ENCODE measurements at regions not wholly inside any gene's neighbourhood (a gene's known extent, or its start where the extent isn't known, plus 50 kb on each side); places are given as distances from the start of the nearest gene placed in this dataset.

DNA sequence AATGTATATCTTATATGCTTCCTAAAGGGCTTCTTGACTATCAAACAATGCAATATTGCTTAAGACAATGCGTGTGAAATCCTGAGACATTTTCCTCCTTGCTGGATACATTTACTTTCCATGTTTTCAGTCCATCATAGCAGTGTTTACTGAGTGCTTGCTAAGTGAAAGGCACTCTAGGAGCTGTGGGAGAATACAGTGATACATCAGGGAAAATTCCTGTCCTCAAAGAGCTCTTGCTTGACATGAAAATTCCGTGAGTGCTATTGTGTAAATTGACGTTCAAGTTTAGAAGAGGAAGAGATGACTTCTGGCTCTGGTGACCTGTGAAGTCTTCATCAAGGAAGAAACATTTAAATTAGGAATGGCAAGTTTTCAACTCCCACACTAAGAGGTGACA is 449.4 kb upstream of the SOX11 start:
- DNase-seq (ENCODE audit: low spot score), result no peak

DNA sequence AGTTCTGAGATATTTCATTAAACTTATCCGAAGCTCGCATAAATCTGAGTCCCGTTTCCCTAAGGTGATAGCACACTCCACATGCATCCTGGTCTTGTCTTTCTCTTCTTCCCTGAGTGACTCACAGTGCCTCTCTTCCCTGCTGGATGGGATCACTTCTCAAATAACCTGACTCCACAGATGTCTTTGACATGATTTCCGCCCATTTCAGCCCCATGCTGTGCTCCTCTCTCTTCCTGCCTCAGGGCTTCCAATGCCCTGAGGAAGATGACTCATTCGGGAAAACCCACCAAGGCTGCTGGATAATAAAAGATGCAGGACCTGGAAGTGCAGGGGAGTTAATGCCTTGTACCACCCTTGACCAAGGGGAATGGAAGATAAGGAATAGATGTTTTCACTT is 441.7 kb upstream of the SOX11 start:
- DNase-seq (ENCODE audit: low spot score), result no peak

DNA sequence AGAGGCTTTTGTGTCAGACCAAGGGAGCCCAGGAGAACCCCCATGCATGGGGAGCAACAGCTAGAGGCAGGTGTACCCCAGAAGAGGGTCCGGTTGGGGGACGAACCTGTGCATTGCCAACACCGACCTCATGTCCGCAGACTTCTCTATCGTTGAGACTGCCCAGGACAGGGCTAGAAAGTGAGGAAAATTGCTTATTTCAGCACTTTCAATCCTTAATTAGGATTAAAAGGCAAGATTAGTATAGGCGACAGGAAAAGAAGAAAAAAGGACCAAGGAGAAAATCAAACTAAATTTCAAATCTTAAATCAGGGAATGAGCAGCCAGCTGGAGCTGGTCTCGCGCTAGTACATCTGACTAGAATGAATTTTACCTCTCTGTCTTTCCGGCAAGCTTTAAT is 438.9 kb upstream of the SOX11 start:
- no peak for DNase-seq (ENCODE audit: low spot score)

DNA sequence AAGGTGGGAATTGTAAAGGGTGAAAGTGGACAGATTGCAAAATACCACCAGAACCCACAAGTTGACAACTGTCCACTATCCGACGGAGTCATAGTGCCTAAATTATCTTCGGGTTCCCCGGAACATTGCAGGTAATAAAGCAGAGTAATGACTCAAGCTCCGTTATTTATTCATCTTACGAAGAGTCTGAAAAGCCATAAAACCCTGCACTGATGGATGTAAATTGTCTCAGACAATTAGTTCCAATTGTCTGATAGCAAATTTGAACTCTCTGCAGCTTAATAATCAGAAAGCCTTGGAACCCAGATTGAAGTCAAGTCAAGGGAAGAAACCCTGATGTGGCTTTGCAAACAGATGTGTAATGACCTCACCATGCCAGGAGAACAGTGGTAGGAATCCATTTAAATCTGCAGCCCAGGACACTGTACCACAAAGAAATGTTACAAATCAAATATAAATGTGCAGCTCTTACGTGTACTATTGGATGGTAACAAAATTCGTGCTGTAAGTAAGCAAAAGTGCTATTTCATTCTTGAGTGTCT is 437.3 kb upstream of the SOX11 start:
- DNase-seq (ENCODE audit: low spot score), result no peak

DNA sequence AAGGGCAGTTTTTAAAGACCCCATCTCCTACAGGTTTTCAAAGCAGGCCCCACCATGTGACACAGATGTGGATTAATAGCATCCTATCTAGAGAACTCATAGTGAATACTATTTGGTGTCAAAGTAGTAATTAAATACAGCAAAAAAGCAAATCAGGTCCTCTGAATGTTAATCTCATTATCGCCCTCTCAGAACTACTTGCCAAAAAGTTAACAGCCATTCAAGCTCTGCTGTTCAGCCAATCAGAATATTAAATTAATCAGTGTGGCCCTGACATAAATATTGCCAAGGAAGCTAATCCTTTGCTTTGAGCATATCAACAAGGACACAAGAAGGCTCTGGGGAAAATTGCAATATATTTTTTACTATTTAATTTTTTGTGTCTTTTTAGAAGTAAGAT is 428.9 kb upstream of the SOX11 start:
- DNase-seq (ENCODE audit: low spot score), result no peak

DNA sequence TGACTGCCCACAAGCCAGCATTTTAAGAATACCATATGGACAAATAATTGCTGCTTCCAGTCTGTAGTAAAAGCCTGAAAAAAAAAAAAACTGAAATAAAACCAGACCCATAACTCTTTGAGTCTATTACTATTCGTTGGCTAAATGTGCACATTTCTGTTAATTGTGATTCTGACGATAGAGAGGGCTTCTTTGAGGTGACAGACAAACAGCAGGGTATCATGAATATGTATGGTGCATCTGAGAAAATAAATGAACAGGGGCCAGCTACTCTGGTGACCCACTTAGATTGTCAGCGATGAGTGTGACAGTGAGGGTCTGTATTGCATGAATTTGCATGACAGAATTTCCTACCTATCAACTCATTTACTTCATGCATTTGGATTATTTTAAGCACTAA is 427.8 kb upstream of the SOX11 start:
- DNase-seq (ENCODE audit: low spot score), result no peak

DNA sequence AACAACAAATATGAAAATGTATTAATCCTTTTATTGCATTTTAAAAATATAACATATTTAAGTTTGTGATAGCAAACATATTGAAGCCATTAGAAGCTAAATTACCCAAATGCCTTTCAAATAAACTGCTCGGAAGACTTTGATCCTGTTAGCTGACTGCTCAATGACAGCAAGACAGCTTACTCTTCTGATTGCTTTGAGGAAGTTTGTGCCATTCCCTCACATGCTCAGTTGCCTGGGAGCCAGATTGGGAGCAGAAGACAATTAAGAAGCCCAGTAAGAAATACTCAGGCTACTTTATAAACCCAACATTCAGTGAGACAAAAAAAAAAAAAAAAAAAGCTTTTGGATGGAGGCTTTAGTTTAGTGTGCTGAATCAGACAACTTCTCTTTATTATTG is 407.1 kb upstream of the SOX11 start:
- DNase-seq (ENCODE audit: low spot score), result no peak

DNA sequence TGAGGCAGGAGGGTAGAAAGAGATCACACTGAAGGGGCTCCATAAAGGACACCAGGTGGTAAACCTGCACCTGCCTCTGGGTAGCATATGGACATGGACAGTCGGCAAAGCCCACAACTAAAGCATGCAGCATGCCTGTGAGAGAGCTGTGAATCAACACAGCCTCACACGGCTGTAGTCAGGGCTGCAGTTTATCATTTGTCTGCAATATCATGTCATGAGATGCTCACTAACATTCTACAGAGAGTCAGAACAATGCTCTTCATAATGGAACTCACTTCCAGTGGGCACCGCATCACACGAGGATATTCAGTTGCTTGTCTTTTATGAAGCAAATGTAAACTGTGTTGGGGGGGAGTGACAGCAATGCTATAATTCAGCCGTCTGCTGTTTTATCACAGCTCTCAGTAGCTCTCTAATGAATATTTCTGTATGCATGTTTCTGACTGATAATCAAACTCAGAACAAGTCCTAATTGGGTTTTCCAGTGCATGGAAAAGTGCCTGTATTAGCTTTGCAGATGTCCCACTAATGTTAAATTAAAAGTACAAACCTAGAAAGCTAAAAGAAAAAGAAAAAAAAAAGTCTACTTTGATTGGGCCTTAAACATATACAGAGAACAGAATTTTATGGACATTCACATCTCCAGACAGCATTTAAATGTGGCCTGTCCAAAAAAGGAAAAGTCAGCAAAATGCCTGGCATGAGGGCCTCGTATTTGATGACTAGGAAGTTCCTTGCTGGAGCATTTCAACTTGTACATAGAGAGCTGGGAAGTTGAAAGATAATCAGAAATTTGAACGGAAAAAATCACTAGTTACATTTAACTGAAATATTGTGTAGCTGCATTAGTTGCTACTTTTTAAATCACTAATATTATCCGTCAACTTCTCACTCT is 406.1 kb upstream of the SOX11 start:
- DNase-seq (ENCODE audit: low spot score), result no peak

DNA sequence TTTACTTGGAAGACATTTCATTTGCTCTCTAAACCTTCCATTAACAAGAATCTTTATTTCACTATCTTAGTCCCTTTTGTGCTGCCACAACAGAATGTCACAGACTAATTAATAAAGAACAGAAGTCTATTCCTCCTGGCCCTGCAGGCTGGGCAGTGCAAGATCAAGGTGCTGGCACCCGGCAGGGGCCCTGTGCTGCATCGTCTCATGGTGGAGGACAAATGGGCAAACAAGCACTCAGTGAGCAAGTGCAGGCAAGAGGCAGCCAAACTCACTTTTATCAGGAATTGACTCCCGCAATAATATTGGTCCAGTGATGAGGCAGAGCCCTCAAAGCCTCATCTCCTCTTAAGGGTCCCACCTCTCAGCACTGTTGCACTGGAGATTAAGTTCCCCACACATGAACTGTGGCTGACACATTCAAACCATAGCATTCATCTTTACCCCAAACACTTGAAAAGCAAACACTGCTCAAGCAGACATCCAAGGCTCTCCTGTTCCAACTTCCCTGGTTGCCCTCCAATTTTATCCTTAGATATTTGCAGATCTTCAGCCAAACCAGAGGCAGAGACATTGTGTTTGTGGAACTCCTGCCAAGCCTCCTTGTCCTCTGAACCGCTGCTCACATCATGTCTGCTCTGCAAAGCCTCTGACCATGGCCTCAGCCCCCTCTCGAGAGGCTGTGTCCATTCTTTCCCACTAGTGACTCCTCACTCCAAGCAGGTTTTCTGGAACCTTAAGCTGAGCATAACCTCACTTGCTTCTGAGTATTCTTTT is 404.4 kb upstream of the SOX11 start:
- DNase-seq (ENCODE audit: low spot score), result no peak

DNA sequence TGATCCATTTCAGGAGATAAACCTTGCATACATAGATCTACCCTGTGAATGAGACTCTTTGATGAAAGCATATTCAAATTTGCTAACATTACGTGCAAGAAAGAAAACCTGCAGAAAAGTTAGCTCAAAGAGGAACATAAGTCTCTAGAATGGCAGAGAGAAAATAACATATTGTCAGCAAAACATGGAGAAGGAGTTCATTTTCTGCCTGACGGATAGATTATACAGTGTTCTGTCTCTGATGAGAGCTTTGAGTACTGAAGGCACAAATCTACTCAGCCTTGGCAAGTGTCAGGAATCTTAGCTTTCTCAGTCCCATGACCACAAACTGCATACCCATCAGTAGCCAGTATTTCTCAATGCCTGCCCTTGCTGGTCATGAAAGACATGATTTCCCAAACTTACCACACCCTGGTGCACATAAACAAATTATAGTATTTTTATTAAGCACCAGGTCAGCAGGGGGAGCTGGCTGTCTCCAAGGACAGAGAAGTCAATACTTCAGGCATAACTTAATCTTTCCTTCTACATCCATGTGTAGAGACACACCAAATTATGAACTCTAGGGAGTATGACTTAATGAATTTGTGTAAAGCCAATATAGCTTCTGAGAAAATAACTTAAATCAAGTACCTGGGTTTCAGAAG is 401.2 kb upstream of the SOX11 start:
- DNase-seq (ENCODE audit: low spot score), result no peak

DNA sequence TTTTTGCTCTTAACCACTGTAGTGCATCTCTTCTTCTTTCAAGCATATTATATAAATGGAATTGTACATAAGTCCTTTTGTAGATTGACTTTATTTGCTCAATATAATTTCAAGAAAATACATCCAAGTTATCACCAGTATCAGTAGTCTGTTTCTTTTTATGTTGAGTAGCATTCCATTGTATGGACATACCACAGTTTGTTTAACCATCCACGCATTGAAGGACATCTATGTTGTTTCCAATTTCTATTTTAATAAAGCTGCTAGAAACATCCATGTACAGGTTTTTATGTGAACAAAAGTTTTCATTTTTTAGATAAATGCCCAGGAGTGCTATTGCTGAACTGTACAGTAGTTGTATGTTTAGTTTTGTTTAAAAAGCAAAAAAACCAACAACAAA is 387.5 kb upstream of the SOX11 start:
- no peak for DNase-seq (ENCODE audit: low spot score)

DNA sequence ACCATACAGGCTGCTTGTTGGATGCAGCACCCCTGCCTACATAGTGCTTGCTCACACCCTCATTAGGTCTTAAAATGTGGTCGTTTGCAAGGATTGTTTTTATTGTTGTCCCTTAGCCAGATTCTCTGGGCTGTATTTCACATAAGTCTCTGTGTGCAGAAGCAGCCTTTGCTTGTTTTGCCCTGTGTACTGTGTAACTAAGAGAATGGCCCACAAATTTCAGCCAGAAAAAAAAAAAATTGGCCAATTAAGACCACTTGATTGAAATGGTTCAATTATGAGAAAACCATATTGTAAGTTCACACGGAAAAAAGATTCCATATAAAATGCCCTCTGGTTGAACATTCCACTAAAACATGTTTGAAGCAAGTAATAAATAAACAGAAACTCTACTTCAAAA is 377.1 kb upstream of the SOX11 start:
- DNase-seq (ENCODE audit: low spot score), result no peak

DNA sequence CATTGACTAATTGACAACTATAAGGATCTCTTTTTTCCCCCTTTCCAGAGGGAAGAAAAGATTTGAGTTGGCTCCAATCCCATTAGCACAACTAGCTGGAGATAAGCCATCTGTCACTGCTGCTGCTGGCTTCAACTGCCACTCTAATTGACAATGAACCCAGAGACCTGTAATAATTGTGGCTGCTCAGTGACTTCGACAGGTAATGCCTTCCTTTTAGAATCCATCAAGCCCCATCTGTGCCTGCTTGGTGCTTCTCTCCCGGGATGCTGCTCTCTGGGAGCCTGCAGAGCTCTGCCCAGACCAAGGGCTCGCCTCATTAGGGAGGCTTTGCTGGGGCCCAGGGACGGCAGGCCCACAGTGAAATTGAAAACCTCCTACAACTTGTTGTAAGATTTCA is 376.7 kb upstream of the SOX11 start:
- DNase-seq (ENCODE audit: low spot score), result no peak

DNA sequence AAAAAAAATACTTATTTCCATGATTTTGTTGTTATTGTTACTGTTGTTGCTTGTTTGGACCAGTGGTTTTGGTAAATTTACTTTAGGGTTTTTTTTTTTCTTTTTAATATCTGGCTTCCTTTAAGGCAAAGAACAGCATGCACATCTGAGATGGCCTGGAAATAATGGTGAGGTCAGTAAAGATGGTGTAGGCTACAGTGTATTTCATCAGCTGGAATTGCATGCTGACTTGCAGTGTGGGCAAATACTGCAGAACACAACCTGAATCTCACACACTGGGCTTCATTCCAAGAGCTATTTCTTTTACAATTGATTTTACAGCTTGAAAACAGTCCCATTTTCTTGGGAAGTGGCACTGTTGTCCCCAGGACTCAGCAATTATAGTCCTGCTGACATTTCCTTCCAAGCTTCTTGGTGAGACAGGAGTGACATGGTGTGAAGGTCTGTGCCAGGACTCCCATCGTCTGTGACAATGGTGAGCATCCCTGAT is 376.1 kb upstream of the SOX11 start:
- DNase-seq (ENCODE audit: low spot score), result no peak

DNA sequence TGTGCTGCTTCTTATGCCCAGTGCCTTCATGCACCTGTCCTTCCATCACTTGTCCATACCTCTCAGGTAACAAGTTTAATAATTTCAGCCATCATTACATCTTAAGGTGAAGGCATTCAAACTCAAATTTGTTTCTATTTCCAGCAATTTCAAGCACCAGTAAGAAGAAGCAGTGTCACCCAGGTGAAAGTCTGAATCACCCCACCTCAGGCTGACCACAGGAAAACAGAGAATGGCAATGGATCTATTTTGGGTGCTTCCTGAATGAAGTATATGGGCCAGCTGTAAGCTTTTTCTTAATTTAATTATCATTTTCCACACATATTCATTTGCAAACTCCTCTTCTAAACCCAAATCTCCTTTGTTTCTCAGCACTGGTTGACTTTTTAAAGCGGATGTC is 372.7 kb upstream of the SOX11 start:
- no peak for DNase-seq (ENCODE audit: low spot score)

DNA sequence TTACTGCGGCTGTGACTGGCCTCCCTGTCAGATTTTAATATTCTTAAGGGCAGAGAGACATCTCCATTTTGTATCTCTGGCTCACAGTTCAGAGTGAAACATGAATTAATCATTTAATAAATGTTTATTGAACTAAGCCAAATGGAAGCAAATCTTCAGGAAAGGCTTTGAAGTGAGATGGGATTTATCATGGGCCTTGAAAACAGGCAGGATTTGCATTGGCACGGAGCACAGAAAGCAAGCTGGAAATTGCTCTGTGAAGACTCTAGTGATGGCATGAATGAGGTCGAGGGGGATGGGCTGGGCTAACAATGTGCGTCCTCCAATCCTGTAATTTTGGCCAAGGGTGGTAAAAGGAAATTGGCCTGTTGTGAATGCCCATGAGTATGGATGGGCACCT is 369.8 kb upstream of the SOX11 start:
- no peak for DNase-seq (ENCODE audit: low spot score)

DNA sequence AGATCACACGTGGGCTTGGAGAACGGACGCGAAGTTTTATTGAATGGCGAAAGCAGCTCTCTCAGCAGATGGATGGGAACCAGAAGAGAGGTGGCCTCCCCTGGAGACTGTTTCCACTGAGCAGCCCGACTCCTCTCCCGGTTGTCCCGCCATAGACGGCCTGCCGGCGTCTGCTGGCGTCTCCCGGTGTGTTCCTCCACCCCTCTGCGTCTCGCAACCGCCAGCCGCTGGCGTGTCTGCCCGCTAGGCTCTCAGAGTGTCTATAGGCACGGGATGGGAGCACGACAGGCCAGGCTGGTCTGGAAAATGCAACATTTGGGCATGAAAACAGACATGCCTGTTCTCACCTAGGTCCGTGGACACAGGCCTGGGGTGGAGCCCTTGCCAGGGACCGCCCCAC is 366.7 kb upstream of the SOX11 start:
- DNase-seq (ENCODE audit: low spot score), result no peak

DNA sequence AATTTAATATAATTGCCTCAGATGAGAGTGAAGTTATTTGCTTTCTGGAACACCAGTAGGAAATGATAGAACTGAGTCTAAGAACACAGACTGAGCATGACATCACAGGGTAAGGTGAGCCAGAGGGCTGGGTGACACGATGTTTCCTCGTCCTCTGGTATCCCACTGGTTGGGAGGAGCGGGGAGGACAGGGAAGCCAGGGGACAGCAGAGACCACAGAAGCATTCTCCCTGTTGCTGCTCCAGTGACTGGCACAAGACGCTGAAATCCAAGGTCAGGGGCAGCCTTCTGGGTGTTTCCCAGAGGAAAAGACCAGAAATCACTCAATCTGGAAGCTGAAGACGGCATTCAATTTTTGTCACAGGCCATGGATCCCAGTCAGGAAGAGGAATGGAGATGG is 363.4 kb upstream of the SOX11 start:
- no peak for DNase-seq (ENCODE audit: low spot score)

DNA sequence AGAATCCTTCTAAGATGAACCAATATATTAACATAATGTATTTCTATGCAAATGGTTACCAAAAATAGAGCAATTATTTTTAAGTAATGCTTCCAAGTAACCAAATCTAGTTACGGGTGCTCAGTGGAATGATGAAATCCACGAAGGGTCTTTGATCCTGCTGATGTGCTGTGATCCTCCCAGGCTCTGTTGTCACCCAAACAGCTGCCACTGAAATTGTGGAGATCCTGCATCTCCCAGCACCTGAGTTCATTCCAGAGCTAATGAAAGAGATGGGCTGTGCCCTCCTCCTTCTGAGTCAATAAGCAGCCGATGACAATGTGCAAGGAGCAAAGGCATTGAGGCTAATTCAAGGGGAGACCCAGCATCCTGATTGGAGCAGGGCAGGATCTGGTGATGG is 362.4 kb upstream of the SOX11 start:
- no peak for DNase-seq (ENCODE audit: low spot score)

DNA sequence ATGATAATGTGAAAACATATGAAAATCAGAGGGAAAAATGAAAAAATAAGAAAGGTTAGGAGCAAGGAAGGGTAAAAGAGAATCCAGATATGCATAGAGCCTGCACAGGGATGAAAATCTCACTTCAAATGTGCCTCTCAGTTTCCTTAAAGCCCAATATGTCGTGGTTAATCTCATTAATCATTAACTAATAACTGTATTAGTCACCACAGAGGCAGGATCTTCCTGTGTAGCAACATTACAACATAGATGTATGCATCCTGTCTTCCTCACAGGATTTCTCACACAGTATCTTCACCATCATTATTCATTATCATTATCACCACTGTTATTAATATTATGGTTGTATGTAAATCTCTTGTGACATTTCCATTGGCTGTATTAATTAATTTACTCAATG is 361.2 kb upstream of the SOX11 start:
- no peak for DNase-seq (ENCODE audit: low spot score)

DNA sequence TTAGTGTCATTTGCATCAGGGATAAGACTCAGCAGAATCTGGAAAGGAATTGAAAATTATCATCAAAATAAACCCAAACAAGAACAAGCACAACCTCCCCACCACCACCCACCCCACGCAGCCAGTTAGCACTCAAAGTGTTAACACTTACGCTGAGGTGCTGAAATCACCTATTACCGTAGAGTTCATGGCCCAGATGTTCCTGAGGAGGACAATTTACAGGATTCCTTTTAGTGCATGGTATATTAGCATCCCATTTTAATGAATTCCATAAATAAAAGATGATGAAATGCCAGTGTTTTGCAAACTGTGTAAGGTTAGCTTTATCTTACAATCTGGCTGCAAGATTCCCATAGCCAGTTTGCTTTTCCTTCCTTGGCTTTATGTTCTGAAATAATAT is 359.3 kb upstream of the SOX11 start:
- no peak for DNase-seq (ENCODE audit: low spot score)

DNA sequence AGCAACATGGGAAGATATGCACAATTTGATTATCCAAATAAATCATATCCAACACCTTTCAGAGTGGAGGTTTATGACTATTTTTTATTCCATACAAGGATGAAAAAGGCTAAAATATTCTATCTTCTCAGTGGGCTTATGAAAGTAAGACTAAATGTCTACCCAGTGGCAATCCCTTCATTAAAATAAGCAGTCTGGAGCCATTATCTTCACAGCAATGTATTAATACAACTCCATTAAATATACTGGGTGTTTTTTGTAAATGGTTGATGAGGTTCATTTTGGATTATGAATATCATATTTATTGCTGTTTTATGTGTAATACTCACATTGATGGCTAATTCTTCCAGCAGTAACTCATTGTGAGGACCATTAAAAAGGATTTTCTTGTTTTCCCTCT is 352.7 kb upstream of the SOX11 start:
- no peak for DNase-seq (ENCODE audit: low spot score)

Measured in HuH-7 (cell line).